Activated CD8-positive, alpha-beta memory T cell treated with anti-CD3 and anti-CD28 coated beads, Interleukin-2, amount 50 U/mL, for 1 hour (primary cell): ENCODE measurements at regions not wholly inside any gene's neighbourhood (a gene's known extent, or its start where the extent isn't known, plus 50 kb on each side); places are given as distances from the start of the nearest gene placed in this dataset.
"Not testable (repeated sequence)": the region's sequence is repeated elsewhere in the genome, so short reads cannot be mapped to it uniquely, and the experiment has no call there.

Experiments
- DNase-seq: peaks from one replicate; pipeline ENCODE4 v3.0.0-alpha.2; 2020; ENCODE audit errors: extremely low read depth

DNA sequence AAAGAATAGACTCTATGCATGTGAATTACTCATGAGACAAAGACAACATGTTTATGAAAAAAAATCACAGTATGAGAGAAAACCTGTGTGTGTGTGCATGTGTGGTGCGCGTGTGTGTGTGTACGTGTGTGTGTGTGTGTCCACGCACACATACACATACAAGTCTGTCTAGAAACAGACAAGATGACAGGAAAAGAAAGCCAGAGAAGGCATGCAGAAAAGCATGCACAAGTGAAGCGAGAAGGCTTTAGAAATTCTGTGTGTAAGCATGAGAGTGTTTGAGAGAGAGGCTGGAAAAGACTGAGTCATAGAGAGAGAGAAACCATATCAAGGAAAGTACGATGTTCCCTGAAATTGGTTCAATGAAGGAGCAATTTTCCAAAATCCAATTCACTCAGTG lies 566.4 kb upstream of the C16orf82 start:
- no peak for DNase-seq

GRCh38 chr16:26505496-26505895 lies 561.2 kb upstream of the C16orf82 start:
- DNase-seq = no peak

- DNase-seq = not testable (repeated sequence)
These were observed 557.8 kb upstream of the C16orf82 start for GRCh38 chr16:26508946-26509345.

DNA sequence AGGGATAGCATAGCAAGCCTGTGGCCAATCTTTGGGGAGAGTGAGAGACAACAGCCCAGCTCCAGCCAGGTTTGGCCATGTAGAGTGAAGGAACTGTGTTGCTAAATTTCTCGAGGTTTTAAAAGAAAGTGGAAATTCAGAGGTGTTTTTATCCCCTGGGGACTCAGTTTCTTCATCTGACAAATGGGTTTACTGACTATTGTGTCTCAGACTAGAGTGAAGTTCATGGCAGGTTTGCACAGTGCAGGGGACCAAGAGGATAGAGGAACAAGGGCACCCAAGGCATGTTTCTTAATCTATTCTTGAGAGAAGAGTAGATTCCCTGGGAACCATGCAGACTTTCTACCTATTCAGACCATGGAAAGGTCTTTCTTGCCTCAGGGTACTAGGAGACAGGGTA lies 555.8 kb upstream of the C16orf82 start:
- no peak for DNase-seq

- no peak for DNase-seq
These were observed 555.3 kb upstream of the C16orf82 start for GRCh38 chr16:26511463-26511862.

- DNase-seq = no peak
These were observed 545.1 kb upstream of the C16orf82 start for GRCh38 chr16:26521626-26522025.

GRCh38 chr16:26524281-26524680 lies 542.4 kb upstream of the C16orf82 start:
- DNase-seq = no peak

DNA sequence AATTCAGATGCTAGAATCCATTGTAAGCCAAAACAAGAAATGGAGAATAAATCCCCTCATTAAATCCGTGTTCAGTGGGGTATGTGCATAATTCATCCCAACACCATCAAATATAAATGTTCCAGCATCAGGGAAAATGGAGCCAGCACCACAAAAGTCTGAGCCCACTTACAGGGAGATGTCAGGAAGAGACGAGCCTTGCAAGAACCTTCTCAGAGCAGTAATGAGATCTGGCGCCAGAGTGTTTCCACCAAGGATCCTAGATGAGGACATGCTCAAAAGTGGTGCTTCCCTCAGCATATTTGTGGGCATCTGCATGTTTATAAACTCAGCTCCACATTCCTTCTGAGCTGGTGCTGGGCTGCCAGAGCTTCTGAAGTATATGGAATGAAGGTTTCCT lies 541.9 kb upstream of the C16orf82 start:
- no peak for DNase-seq

DNA sequence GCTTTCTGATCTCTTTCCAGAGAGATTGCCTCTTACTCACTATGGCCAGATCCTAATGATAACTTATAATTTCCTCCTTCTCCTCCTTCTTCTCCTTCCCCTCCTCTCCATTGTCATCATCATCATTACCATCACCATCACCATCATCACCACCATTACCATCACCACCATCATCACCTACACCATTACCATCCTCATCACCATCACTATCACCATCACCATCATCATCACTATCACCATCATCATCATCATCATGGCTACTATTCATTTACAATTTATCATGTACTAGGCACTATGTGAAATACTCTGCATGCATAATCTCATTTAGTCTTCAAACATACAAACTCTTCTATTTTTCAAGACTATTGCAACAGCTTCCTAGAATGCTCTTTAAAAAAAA lies 540.9 kb upstream of the C16orf82 start:
- DNase-seq = no peak

DNA sequence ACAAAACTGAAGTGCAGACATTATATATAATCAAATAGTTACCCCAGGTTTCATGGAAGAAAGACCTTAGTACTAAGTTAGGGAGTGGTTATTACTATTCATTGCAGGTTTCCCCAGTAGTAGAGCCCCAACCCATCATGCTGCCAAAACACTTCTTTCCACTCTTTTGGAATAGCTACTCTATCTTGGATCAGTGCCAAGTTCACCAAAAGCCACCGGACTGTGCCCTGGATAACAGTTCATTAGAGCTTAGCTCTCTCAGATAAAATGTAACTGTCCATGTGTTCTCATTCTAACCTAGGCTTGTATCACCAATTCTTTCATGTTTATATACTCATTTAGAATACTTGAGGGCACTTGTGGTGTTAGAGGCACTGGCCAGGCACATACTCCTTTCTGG lies 540.1 kb upstream of the C16orf82 start:
- DNase-seq = no peak

DNA sequence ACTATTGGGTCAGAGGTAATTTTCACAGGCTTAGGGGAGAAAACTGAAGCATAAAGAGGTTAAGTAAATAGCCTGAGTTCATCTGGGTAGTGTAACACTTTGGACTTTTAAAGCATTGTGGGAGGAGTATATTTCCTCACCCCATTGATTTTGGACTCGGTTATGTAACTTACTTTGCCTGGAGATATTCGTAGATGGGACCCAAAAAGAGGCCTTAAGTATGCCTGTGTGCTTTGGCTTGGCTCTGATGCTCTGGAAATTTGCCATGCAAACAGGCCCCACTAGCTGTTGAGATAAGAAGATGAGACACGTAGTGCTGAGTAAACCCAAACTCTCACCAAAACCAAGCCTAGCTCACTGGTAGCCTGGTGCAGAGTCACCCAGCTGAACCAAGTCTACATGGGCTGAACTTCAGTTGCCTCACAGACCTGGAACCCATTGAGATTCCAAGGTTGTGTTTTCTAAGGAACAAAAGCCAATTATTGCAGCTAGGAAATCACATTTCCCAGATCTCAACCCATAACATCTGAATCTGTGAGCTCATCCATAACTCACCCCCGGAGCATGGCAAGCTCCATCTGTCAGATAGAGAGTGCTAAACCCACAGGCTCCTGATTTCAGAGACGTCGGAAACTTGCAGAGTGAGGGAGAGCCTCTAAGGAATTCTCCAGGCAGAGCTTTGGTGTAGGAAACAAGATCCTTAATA lies 536.0 kb upstream of the C16orf82 start:
- DNase-seq = no peak

DNA sequence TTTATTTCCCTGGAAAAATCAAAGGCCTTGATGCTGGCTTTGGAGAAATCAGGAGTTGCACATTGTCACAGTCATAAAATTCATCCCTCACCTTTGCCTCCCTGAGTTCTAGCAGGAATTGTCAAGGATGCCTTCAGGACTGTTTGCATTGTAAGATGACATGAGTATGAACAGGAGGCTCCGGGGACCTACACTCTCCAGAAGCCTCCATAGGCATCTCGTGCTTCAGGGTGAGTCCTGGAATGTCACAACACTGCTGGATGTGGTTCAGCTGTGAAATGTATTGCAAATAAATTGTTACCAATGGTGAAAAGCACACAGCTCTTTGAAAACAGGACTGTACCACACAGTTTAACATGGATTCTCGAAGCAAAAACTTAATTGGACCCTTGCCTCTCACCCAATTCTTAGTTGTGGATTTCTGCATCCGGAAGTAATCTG lies 535.4 kb upstream of the C16orf82 start:
- DNase-seq = no peak

DNA sequence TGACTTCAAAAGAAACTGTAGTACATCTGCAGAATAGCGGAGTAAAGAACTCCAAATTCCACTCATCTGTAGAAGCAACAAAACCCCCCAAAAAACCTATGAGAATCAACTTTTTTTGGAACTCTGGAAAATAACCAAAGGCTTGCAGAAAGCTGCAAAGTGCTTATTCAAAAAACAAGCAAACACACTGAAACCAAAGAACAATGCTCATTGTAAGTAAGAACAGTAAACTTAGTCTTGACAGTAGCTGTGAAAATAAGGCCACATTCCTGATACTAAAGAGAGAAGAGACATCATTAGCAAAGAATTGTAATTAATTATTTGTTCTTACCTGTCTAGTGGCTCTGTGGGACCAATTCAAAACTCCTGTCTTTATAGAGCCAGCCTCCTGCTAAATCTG lies 534.3 kb upstream of the C16orf82 start:
- DNase-seq = no peak

DNA sequence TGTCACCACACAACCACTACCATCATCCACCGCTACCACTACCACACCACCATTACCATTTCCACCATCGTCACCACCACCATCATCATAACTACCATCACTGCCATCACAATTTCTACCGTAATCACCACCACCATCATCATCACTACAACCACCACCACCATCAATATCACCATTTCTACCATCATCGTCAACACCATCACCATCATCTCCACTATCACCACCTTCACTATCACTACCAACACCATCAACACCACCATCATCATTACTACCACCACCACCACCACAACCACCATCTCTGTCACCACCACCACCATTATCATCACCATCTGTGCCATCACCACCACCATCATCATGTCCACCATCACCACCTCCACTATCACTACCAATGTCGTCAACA lies 524.5 kb upstream of the C16orf82 start:
- no peak for DNase-seq

DNA sequence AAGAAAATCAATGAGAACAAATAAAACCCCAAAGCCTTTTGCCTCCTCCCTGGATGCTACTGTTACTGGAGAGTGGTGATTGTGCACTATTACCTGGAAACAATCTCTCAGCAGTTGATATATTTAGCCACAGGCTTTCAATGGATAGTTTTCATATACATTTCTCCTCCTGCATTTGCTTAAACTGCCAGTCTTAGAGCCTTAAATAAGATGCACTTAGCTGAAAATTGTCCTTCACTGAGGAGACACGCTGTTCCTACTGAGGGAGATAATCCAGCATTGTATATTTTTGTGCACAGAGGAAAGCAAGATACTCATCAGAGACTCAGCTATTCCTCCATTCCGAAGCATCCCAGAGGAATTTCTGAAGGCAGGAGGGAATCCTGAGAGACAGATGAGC lies 520.2 kb upstream of the C16orf82 start:
- no peak for DNase-seq

DNA sequence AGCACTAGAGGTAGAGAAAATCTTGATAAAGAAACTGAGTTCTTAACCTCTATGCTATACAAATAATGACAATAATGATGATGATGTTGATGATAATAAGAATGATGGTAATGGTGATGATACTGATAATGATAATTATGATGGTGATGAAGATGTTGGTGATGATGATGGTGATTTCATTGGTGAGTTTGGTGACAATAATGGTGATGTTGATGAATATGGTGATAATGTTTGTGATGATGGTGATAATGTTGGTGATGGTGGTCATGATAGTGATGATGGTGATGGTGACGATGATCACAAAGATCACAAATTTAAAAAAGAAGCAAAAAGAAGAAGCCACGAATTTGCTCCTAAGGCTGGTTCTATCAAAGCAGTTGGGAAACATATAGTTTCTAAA lies 519.0 kb upstream of the C16orf82 start:
- DNase-seq = no peak

- no peak for DNase-seq
These were observed 516.6 kb upstream of the C16orf82 start for GRCh38 chr16:26550111-26550610.

DNA sequence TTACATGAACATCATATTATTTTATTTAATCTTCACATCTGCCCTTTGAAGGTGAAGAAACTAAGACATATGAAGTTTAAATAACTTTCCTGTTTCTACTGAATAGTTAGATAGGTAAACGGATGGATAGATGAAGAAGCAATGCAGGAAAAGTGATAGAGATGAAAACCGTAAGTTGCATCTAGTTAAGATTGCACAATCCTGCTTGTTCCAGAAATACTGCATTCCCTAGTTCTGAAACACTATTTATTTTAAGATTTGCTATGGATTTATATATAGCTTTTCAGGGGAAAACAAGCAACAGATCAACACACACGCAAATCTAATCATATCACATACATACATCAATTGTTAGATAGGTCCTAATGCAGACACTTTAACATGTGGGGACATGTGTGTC lies 512.7 kb upstream of the C16orf82 start:
- no peak for DNase-seq

GRCh38 chr16:26561303-26561702 lies 505.4 kb upstream of the C16orf82 start:
- no peak for DNase-seq

- no peak for DNase-seq
These were observed 503.7 kb upstream of the C16orf82 start for GRCh38 chr16:26563018-26563417.

DNA sequence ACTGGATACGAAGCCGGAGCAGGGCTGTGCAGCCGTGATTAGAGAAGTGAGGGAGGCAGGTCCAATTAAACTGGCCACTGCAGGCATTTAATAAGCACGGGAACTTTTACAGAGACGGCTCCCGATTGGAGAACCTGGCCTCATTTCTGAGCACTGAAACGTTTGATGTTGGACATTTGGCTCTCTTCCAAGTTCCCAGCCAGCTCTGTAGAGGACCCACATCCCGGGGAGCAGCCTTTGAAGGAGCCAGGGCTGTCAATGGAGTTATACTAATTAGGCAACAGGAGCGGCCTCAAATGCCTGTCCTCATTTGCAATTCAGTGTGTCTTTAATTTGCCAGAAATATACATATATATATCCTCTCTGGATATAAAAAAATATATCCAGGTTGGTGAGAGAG lies 499.4 kb upstream of the C16orf82 start:
- no peak for DNase-seq

GRCh38 chr16:26569793-26570192 lies 496.9 kb upstream of the C16orf82 start:
- no peak for DNase-seq

DNA sequence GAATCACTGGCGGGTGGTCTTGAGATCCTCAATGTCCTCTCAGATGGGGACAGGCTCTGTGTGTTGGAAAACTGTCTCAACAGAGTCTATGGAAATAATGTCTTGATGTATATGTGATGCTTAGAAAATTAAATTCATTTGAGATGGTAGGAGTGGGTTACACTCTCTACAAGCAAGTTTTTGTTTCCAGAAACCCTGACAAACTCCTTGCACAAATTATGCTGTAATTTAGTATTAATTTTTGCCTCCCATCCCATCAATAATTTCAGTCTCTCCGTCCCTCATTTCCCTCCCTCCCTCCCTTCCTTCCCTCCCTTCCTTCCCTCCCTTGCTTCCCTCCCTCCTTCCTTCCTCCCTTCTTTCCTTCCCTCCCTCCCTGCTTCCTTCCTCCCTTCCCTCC lies 488.0 kb upstream of the C16orf82 start:
- DNase-seq = no peak

DNA sequence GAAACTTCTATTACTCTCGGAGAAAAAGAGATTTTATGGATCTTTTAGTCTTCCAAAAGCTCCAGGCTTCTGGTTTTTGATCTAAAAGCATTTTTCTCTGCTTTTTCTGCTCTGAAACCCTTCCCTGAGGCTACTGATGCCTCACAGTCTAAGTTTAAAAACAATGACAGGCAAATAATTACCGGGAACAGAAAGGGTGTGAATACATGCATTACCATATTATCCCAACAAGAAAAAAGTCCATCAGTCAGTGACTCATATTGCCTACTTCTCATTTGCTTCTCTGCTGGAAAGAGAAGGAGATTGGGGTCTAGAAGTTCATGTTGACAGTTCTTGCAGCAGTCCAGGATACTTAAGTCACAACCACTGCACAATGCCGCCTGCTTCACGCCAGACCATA lies 482.9 kb upstream of the C16orf82 start:
- DNase-seq = no peak
